Hippocampal formation (tissue), 2 donors: ENCODE measurements at regions not wholly inside any gene's neighbourhood (a gene's known extent, or its start where the extent isn't known, plus 50 kb on each side); places are given as distances from the start of the nearest gene placed in this dataset.

Source experiments
- DNase-seq, 2 donors: peaks; one replicate each; lab custom pipeline; 2025; lab: John Stamatoyannopoulos, UW

GRCh38 chr22:49289822-49290679 is 537.6 kb downstream of the BRD1 start:
- no peak for DNase-seq

DNA sequence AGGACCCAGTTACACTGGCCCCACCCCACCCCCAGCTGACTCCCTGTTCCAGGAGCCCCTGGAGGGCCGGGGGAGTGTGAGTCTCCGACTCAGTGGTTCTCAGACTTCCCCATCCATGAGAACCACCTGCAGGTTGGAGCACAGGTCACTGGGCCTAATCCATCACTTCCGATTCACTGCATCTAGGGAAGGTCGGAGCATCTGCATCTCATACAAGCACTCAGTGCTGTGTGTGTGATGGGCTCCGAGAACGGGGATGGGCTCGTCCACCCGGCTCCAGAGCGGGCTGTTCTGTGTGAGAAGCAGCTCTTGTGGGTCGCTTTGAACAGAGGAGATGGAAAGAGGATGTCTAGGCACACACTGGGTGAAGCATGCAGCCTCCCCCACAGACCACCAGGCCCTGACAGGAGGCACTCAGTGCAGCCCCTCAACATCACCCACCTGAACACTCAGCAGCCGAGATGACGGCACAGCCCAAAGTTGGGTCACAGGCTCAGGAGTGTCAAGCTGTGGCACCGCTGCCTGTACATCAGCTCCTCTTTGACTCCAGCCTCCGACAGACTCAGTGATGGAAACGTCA is 541.4 kb downstream of the BRD1 start:
- no peak for DNase-seq

DNA sequence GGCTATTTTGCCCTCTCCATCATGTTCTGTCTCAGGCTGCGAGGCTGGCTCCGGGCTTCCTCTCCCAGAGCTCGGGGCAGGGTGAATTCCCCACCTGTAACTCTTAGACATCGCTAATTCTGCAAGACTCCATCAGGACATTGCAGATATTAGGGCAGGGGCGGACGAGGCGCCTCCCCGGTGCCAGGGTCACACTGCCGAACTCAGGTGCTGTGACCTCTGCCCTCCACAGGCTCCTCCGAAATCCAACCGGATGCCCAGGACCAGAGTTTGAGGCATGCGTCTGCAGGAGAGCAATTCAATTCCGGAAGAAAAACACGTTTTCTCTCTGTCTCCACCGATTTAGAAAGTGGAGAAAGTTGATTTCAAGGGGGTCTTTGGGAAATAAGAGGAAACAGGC is 542.7 kb downstream of the BRD1 start:
- no peak for DNase-seq

DNA sequence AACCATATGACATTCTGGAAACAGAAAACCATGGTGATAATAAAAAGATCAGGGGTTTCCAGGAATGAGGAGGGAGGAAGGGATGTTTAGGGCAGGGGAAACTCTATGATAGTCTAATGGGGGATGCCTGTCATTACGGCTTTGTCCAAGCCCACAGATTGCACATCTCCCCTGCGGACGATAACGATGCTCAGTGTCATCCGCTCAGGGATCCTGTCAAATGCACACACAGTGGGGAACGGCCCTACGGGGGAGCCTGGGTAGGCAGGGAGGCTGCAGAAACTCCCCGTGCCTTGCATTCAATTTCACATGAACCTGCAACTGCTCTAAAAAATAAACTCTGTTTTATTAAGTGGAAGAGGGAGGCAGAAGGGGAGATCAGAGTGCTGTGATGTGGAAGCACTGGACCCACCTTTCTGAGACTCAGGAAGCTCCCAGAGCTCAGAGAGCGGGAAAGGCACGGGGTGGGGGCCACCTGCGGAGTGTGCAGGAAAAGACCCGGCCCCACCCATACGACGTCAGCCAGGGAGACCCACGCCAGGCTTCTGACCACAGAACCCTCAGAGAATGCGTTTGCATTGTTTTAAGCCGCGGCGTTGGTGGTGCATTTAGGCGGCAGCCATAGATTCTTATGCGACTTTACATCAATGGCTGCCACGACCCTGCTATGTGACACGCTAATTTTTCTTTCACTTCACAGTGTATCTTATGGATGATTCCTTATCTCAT is 543.5 kb downstream of the BRD1 start:
- DNase-seq = no peak

DNA sequence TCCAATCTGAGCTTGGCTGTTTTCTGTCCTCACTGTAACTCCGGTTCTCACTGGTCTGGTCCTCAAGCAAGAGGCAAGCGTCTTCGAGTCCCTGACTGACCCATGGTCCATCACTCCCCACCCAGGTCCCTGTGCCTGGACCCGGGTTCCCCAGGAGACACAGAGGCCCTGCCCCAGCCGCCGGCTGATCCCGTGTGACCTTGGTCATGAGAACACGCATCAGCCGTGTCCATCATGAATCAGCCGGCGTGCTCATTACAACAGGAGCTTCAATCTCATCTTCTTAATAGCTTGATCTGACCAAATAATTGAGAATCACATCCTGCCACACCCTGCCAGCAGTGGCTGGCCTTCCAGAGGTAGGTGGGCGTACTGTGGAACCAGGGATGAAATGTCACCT is 545.1 kb downstream of the BRD1 start:
- no peak for DNase-seq

GRCh38 chr22:49281467-49282340 is 546.0 kb downstream of the BRD1 start:
- no peak for DNase-seq

- DNase-seq = no peak
These were observed 549.3 kb downstream of the BRD1 start for GRCh38 chr22:49278340-49278739.

- DNase-seq = no peak
These were observed 551.1 kb downstream of the BRD1 start for GRCh38 chr22:49276567-49276966.

DNA sequence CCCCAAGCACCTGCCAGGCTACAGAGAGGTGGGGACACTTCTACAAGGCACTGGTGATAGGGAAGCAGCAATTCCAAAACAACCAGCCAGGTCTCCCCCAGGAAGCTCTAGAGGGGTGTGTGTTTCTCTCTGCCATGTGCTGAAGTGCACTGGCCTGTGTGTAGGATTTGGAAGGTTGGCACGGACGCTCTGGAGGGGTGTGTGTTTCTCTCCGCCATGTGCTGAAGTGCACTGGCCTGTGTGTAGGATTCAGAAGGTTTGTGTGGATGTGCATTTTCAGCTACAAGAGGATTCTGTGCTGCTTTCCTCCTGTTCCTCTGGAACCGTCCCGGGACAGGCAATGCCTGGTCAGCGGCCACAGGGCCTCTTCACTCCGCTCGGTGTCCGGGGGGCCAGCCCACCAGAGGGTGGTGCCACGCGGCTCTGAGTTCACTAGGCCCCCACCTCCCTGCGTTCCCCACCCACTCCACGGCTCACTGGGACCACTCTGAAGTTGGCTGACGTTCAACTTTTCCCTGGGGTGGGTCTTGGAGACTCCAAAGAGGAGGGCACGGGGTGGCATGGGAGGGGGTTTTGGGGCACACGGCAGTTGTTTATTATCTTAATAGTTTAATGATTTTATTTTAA is 552.8 kb downstream of the BRD1 start:
- DNase-seq = no peak

DNA sequence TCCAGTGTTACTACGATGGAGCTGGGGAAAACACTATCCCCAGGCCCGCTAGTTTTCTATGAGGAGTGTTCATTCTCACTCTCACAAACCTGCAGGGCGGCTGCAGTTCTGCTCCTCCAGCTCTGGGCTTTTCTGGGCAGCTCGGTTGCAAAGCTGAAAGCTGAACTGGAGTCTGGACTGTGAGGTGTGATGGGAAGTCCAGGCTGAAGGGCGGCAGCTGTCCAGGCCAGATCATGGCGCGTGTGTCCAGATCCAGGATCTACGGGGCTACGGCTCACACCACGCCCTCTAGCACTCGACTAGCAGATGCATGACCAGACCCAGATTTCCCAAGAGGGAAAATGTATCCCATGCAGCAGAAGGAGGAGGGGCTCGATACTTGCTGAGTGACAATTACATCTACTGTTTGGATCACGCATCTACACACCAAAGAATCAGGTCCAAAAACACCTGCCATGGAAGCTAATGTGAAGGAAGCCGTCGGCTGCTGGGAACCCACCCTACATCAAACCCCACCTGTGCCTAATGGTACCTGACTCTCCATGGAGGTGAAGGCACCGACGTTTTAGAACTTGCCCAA is 555.0 kb downstream of the BRD1 start:
- DNase-seq = no peak

- DNase-seq = no peak
These were observed 555.8 kb downstream of the BRD1 start for GRCh38 chr22:49271831-49272230.

DNA sequence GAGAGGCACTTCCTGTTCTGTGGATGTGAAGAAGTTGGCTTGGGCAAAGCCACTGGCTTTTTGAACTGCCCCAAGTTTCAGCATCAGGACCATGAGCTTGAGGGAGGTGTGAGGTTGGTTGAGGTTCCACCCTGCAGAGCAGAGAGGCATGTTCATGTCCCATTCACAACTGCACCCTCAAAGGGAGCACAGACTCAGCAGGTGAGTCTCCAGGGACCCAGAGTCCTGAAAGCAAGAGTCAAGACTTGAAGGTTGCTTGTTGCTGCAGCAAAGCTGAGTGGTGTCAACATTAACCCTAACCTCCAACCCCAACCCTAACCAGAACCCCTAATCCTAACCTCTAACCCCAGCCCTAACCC is 556.3 kb downstream of the BRD1 start:
- no peak for DNase-seq

DNA sequence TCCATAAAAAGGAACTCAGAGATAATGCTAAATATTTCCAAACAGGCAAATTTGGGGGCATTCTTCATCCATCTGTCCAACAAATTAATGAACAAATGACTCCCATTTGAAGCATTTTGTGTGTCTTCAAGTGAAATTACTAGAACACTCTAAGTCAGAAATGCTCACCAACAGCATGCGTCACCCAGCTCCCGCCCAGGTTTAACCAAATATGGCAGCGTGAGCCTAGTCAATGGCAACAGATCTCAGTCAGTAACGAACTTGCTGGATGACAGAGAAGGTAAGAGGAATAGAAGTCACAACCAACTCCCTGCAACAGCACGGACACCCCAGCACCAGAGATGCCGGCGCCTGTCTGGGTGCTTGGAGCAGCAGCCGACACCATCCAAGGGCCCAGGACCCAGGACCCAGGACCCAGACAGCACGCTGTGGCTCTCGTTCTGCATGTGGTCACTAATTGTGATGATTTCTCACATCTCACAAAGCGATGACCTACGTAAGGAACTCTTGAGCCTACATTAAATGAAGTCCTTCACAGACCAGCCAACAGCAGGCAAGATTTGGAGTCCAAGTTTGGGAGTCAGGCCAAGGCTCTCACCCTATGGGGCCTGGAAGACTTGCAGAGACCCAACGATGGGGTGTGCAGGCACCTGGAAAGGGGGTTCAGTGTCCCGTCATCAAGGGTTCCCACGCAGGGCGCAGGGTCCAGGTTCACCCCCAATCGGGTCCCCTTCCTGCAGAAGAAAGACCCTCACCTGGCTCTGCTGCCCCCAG is 556.9 kb downstream of the BRD1 start:
- DNase-seq = no peak

- no peak for DNase-seq
These were observed 557.7 kb downstream of the BRD1 start for GRCh38 chr22:49269928-49270327.

DNA sequence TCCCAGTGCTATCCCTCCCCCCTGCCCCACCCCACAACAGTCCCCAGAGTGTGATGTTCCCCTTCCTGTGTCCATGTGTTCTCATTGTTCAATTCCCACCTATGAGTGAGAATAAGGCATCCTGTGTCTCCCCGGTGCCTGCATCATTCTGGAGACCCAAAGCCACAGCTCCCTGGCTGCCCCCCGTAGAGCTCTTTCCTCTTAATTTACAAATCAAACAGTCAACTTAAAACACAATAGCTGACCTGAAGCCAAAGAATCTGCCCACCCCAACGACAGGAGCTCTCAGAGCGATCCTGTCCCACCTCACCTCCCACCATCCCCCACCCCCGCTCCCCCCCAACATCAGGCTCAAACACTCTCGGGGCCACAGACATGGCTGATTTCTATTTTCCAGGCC is 558.3 kb downstream of the BRD1 start:
- DNase-seq = no peak

- no peak for DNase-seq
These were observed 558.7 kb downstream of the BRD1 start for GRCh38 chr22:49268924-49269323.

- DNase-seq = no peak
These were observed 559.7 kb downstream of the BRD1 start for GRCh38 chr22:49267996-49268395.

DNA sequence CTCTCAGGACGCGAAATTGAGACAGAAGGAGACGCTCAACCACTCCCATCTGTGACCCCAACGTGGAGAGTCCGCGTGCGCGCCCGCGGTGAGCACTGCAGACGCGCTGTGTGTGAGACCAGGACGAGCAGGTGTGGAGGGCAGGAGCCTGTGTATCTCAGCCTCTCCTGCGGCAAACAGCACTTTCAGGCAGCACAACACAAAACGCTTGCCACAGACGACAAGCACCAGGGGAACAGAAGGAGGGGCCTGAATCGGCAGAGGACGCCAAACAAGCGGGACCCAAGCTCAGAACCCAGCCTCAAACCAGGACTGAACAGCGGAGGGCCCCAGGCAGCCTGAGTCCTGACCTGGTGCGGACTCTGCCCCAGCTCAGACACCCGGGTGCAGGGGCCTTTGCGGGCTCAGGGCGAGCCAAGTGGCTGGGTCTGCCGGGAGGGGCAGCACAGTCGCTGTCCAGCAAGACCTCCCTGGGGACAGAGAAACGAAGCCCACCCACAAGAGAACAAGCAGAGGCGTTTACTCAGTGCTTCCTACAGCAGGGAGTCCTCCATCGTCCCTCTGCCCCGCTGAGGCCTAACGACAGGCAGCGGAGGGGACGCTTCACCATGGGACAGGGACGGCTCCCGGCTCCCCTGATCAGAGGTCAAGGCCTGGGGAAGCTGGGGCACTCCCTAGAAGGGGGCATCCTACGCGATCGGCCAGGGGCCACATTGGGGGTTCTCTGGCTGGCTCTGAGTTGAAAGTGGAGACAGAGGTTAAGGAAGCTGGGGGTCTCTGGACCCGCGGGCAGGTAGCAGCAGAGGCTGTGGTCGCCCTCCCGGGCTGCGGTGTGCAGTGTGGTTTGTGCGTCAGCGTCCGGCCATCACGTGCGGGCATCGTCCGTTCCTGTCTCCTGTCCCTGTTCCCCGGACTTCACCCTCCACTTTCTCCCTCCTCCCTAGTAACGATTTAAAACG is 560.8 kb downstream of the BRD1 start:
- DNase-seq = no peak

GRCh38 chr22:49264696-49265095 is 563.0 kb downstream of the BRD1 start:
- no peak for DNase-seq
